ENCODE measurements at regions not wholly inside any gene's neighbourhood (a gene's known extent, or its start where the extent isn't known, plus 50 kb on each side); places are given as distances from the start of the nearest gene placed in this dataset.

- no peak for DNase-seq (ENCODE audit: low read depth)
- H3K4me3 ChIP-seq (ENCODE audit: low read depth, low read length): no peak overlapping the region
- no peak for TF ChIP-seq CTCF (conservative IDR thresholded peaks at IDR 0.05; ENCODE audit: low read depth, low read length)
These were observed 290.6 kb upstream of the ARHGEF26 start for GRCh38 chr3:153830552-153830951.

GRCh38 chr3:153835540-153835939, 285.6 kb upstream of the ARHGEF26 start:
- TF ChIP-seq CTCF (conservative IDR thresholded peaks at IDR 0.05; ENCODE audit: low read depth, low read length): no peak
- DNase-seq (ENCODE audit: low read depth): no peak
- no peak overlapping the region for H3K4me3 ChIP-seq (ENCODE audit: low read depth, low read length)

GRCh38 chr3:153840487-153840886, 280.7 kb upstream of the ARHGEF26 start:
- no peak for DNase-seq (ENCODE audit: low read depth)
- H3K4me3 ChIP-seq (ENCODE audit: low read depth, low read length): no peak overlapping the region
- TF ChIP-seq CTCF (conservative IDR thresholded peaks at IDR 0.05; ENCODE audit: low read depth, low read length): no peak

- no peak overlapping the region for H3K4me3 ChIP-seq (ENCODE audit: low read depth, low read length)
- no peak for TF ChIP-seq CTCF (conservative IDR thresholded peaks at IDR 0.05; ENCODE audit: low read depth, low read length)
- DNase-seq (ENCODE audit: low read depth): no peak
These were observed 277.2 kb upstream of the ARHGEF26 start for GRCh38 chr3:153843994-153844393.

GRCh38 chr3:153845311-153845710, 275.9 kb upstream of the ARHGEF26 start:
- H3K4me3 ChIP-seq (ENCODE audit: low read depth, low read length): no peak overlapping the region
- TF ChIP-seq CTCF (conservative IDR thresholded peaks at IDR 0.05; ENCODE audit: low read depth, low read length): no peak
- no peak for DNase-seq (ENCODE audit: low read depth)

- no peak for TF ChIP-seq CTCF (conservative IDR thresholded peaks at IDR 0.05; ENCODE audit: low read depth, low read length)
- no peak for DNase-seq (ENCODE audit: low read depth)
- H3K4me3 ChIP-seq (ENCODE audit: low read depth, low read length): no peak overlapping the region
These were observed 272.5 kb upstream of the ARHGEF26 start for GRCh38 chr3:153848702-153849101.

GRCh38 chr3:153852355-153852754, 268.8 kb upstream of the ARHGEF26 start:
- no peak for DNase-seq (ENCODE audit: low read depth)
- TF ChIP-seq CTCF (conservative IDR thresholded peaks at IDR 0.05; ENCODE audit: low read depth, low read length): no peak
- H3K4me3 ChIP-seq (ENCODE audit: low read depth, low read length): no peak overlapping the region

Measured in choroid plexus epithelial cell (primary cell).